ENCODE measurements at regions not wholly inside any gene's neighbourhood (a gene's known extent, or its start where the extent isn't known, plus 50 kb on each side); places are given as distances from the start of the nearest gene placed in this dataset.

DNA sequence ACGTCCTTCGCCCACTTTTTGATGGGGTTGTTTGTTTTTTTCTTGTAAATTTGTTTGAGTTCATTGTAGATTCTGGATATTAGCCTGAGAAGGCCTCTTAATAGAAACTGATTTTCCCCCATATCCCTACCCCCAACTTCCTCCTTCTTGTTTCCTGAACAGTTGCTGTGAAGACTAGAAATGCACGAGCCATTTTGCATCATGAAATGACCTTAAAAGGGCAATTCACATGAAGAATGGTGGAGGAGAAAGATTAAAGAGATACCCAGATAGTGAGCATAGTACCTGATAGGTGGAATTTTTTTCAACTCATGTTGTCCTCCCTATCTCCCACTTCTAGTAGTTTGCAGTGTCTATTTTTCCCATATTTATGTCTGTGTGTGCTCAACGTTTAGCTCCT, 55.2 kb upstream of the KCNH8 start:
- no peak for DNase-seq

DNA sequence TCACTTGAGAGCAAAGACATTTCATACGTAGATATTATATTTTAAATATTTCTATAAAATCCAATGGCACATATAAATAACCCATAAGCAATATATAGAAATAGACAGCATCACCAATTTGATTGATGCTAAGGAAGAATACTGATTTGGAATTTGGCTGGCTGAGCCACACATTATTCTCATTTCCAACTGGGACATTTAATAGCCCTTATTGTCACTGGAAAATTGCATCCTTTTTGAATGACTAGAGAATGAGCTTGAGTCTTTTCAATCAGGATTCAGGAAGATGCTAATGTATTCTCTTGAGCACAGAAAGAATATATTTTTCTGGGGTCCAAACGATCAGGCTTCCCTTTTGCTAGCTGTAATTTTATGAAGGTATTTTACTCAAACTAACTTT, 70.9 kb upstream of the KCNH8 start:
- DNase-seq: no peak

DNA sequence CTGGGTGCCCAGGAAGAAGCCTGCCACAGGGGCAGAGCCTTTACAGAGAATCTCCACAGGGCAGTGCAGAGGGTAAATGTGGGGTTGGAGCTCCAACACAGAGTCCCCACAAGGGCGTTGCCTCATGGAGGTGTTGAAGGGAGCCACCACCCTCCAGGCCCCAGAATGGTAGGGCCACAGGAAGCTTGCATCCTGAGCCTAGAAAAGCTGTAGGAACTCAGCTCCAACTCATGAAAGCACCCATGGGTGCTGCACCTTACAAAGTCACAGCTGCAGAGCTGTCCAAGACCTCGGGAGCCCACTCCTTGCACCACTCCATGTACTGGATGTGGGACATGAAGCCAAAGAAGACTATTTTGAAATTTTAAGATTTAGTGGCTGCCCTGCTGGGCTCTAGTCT, 73.3 kb upstream of the KCNH8 start:
- no peak for DNase-seq

DNA sequence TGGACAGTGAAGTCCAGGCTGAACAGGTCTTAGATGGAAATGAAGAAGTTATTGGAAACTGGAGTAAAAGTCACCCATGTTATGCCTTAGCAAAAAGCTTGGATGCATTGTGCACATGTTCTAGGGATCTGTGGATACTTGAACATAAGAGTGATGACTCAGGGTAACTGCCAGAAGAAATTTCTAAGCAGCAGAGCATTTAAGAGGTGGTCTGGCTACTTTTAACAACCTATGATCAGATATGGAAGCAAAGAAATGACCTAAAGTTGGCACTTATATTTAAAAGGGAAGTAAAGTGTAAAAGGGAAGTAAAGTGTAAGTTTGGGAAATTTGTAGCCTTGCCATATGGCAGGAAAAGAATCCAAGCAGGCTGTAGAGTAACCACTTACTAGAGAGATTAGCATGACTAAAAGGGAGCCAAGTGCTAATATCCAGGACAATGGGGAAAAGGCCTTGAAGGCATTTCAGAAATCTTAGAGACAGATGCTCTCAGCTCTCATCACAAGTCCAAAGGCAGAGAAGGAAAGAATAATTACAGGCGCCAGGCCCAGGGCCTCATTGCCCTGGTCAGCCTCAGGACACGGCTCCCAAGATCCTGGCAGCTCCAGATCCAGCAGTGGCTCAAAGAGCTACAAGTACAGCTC, 73.9 kb upstream of the KCNH8 start:
- no peak for DNase-seq

DNA sequence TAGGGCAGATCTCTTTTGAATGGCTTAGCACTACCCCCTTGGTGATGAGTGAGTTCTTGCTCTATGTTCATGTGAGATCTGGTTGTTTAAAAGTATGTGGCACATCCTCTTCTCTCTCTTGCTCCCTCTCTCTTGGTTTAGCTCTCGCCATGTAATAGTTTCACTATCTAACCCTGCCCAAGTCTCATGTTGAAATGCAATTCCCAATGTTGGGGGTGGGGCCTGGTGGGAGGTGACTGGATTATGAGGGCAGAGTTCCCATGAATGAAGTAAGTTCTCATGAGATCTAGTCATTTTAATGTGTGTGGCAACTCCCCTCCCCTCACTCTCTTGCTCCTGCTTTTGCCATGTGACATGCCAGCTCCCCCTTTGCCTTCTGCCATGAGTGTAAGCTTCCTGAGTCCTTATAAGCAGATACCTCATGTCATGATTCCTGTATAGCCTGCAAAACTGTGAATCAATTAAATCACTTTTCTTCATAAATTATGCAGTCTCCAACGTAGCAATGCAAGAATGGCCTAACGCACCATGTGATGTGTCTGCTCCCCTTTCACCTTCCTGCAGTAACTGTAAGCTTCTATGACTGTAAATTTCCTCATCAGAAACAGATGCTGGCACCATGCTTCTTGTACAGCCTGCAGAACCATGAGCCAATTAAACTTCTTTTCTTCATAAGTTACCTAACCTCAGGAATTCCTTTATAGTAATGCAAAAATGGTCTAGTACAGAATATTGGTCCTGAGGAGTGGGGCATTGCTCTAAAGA, 74.8 kb upstream of the KCNH8 start:
- no peak for DNase-seq

DNA sequence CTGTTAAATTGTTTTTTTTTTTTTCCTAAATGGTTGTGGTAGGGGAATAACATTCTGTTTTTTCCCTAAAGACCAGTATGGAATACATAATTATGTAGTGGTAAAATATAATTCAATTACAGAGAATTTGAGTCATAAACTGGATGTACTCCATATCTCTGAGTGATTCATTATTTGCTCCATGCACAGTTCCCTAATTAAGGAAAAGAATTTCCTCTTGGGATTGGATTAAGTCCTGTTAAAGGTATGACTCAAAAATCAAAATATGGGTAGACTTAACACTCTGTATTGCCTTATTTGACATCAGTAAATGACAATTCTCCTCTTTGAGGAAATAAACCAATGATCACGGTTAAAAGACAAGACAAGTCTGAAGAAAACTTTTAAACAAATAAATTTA, 78.0 kb upstream of the KCNH8 start:
- DNase-seq: no peak

DNA sequence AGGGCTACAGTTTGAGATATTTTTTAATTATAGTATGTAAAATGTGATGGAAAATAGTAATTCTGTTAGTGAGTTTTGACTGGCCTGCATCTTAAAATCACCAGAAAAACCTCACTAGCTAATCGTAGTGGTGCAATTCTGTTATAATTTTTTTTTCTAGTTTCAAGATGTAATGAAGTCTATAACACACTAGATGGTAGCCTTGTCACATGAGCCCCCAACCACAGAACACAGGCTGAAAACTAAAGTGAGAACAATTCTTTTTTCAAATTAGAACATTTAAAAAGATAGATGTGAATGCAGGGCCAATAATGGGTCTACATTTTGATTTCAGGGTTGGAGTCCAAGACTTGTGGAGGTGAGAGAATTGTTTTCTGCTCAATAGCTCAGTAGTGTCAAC, 83.3 kb upstream of the KCNH8 start:
- peak; percentile 4 for DNase-seq

DNA sequence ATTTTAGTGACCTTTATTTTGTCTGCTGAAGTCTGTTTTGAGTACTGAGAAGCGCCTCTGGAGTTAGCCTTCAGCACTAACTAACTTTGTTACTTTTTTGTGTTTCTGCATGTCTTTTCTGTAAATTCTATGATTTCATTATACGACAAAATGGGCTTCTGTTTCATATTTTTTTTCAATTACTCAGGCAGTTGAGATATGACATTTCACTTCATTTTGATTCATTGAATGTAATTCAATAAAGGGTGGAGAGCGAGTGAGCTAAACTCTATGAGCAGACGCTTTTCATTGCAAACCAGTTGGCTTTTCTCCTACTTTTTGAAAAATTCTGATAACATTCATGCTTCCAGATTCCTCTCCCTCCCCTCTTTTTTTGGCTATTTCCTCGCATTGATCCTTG, 84.4 kb upstream of the KCNH8 start:
- no peak for DNase-seq

DNA sequence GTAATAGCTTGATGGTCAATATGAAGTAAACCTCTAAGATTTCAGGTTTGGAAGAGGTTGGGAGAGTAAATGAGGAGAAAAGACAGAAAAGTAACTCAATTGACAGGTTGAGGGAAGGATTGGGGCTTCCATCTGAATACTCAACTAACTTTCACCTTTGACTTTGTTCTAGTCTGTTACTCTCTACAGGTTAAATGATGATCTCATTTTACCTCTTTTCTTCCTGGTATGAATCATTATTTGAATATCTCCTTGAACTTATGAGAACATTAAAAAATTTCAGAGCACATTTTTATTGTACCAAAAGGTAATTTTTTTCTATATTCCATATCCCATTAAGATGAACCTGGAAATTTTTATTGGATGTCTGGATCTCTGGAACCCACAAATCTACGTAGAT, 87.9 kb upstream of the KCNH8 start:
- peak; percentile 38 for DNase-seq

DNA sequence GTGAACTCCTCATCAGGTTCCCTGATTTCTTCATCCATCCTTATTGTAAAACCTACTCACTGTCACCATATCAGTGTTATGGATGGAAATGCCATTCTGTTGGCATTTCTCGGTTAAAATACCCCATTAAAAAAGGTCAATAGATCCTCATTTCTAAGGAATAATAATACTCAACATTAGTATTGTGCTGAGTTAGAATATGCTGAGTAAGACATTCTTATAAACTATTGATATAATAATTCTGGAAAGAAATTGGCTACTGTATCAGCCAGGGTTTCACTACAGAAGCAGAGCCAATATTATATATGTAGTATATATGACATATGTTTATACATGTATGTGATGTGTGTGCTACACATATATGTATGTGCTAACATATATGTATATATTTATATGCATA, 95.4 kb upstream of the KCNH8 start:
- no peak for DNase-seq

DNA sequence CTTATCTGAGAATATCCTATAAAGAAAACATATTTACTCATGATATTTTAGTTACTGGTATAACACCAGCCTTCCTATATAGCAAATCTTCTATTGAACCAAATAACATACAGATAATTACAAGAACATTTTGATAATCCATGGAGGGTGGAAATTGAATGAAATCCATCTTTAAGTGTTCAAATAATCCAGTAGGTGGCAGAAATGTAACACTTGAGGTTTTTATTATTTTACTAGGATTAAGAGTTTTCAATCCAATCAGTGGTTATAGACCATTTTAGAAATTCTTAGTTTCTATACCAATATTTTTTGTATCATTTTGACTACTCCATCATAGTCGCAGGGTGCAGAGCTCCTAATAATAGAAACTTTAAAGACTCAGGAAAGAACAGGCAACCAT, 101.9 kb upstream of the KCNH8 start:
- DNase-seq: peak; percentile 6

DNA sequence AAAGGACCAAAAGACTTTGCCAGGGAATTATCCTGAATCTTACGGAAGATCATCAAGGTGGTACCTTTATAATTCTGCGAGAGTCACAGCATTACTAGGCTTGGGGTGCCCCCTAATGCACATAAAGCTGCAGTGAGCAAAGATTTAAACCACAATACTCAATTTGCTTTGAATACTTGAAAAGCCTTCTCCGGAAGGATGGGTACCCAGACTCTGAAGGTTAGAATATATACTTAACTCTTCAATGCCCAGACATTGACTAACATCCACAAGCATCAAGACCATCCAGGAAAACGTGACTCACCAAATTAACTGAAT, 117.8 kb upstream of the KCNH8 start:
- DNase-seq: no peak

DNA sequence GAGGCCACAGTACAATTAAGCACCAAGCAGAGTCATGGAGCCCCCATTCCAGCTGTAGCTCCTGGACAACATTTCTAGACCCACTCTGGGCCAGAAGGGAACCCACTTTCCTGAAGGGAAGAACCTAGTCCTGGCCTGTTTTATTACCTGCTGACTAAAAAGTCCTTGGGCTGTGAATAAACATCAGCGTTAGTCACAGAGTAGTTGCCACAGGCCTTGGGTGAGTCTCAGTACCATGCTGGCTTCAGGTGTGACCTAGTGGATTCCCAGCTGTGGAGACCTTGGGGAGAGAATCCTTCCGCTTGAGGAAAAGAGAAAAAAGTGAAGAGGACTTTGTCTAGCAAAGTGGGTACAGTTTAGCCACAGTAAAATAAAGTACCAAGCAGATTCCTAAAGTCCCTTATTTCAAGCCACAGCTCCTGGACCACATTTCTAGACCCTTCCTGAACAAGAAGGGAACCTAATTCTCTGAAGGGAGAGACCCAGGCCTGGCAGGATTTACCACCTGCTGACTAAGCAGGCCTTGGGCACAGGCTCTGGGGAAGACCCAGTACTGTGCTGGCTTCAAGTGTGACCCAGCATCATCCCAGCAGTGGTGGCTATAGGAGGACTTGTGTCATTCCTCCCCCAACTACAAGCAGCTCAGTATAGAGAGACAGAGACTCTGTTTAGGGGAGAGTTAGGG, 118.3 kb upstream of the KCNH8 start:
- DNase-seq: no peak

DNA sequence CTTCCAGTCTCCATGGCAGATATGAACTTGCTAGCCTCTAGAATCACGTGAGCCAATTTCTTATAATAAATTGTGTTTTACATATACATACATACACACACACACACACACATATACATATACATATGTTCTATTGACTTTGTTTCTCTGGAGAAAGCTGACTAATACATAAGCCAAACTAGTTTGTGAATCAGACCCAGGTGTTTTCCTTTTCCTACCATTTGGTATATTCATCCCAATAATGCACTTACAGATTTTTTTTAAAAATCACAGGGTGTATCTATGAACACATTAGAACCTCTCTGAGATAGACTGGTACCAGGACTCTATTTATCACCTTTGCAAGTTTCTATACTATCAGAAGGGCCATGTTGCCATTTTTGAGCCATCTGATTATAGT, 122.9 kb upstream of the KCNH8 start:
- no peak for DNase-seq

DNA sequence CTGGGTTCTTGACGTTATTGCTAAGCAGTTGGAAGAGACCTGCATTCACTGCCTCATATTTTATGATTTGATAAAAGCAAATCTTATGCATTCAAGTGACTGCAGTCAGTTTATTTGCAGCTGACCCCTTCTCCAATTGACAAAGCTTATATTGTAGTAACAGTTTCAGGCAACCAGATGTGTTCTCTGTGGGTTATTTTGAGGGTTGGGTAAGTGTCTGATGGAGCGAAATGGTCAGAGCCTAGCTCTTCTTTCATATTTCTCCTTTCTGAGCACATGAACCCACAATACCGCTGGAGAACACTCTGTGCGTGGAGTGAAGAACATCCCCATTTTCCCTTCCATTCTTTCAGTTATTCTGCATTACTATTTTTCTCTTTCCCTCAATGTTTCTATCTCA, 125.8 kb upstream of the KCNH8 start:
- DNase-seq: no peak

DNA sequence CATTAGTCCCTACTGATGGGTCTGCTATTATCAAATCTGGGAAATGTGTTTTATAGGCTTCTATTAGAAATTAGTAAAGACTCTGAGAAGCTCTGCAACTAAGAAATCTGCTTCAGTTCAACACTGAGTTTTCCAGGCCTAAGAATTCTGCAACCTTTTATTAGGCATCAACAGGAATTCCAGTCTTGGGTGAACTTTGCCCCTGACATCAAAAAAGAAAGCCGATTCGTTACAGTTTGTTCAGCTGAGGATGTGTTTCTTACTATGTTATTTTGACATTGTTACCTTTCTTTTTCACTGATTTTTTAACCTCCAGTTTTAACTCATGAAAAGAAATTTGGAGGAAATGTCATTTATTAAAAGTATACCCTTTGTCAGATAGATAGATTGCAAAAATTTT, 131.5 kb upstream of the KCNH8 start:
- no peak for DNase-seq

DNA sequence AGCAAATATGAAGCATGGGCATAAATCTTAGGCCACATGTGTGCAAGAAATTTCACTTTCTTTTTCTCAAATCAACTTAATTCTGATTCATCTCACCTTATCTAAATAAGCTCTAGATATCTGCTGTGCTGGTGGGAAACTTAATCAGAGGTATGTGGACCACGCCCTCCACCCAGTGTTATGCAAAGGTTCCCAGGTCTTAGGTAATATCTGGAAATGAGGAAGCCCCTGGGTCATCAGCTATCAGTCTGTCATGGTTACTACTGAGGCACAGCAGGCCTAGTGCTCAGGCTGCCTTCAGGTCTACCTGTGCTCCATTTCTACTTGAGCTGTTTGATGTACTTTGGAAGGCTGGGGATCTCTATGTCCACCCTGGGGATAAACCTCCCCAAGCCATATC, 134.4 kb upstream of the KCNH8 start:
- no peak for DNase-seq

DNA sequence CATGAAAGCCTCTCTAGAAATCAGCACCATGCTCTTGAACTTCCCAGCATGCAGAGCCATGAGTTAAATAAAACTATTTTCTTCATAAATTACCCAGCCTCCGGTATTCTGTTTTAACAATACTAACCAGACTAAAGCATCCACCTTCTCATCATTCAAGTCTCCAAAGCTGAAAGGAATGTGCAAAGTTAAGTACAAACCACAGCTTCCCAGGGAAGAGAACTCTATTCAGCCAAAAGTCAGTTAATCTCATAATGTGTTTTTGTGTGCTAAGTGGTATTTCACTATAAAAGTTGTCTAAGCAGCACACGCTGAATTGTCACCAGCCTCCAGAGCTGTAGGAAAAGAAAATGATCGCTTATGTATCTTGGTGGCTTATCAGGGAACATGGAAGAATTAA, 135.5 kb upstream of the KCNH8 start:
- DNase-seq: no peak

DNA sequence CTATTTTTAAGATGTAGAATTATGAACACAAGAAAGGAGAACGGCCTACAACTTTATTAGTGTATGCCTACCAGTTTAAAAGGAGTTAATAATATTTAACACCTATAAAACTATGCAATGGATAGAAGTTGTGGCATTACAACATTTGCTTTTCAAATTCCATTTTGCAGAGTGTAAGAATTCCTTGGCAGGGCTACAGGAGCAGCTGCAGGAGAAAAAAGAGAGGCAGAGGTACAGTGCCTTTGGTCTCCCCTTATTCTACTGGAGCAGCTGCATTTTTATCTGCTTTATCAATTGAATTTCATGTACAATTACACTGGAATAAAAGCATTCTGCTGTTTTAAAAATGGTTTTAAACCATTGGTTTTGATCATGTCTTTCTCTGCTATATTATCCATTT, 145.7 kb upstream of the KCNH8 start:
- no peak for DNase-seq

DNA sequence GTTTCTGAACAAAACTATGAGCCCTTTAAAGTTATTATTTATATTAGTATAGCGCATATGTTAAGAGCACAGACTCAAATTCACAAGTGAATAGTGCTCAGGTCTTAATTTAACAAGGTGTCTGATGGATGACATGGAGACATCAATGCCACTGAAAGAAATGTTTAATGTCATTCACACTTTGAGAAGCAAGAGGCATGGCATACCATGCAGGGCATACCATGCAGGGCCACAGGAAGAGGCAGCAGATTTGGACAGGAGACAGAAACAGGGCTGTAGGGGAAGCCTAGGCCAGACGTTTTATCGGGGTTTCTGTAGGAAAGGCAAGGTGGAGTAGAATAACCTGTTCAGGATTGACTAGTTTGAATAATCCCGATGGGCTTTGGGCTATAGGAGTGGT, 150.2 kb upstream of the KCNH8 start:
- DNase-seq: no peak

DNA sequence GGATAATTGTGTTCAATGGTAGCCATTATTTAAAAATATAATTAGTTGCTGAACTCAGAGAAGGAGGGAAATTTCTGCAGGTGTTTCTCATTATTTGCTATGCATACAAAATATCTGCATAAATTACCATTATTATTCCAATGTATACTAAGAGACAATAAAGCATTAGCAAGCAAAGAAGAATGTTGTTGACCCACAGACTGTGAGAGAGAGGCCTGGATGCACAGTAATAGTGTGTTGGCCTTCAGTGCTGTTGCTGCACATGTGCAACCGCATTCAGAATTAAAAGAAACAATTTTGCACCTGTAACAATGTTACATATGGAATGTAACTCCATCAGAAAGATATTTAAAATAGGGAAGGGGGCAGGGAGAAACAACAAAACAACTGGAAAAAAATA, 155.6 kb upstream of the KCNH8 start:
- DNase-seq: no peak

DNA sequence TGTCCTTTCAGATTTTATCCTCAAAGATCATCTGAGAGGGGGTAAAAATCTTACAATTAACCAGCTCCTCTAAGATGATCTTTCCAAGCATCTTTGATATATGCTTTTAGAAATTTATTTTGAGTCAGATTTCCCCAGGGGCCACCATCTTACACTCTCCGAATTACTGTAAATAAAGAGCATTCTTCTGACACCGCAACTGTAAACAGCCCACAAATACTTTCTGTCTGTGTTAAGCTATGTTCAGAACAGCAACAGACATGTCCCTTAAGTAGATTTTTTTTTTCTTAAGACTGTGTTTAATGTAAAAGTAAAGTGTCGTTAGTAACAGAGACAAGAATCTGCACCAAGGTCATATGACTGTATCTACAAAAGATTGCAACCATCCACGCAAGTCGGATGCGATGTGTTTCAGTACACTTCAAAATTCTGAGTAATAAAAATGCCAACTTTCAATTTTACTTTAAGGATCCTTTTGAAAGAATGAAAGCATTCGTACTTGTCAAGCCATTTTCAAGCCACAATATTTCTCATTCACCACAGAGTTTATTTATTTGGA, 159.0 kb upstream of the KCNH8 start:
- no peak for DNase-seq

DNA sequence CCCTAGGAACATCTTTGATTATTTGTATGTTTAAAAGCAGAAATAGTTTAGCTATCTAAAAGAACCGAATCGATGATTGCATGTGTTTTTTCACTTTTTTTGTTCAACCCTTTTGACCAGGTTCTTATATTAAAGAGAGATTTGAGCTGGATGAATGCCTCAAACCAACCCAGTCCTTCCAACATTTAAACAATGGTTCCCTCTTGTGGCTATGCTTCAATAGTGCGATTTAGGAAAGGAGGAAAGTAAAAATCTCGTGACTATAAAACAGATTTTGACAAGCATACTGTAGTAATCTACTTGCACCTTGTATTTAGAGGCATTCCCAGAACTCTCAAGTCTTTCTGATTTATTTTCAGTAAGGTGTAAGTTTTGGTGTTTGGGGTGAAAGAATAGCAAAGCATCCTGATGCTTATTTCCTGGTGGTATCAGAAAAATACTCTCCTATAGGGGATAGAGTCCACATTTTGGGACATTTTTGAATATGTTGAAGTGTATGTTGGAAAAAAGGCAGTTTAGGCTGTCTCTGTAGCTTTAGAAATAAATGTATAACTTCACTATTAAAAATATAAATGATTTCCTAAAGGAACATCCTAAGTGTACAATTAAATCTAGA, 159.6 kb upstream of the KCNH8 start:
- peak; percentile 56 for DNase-seq

Data from DMS53 (cell line).